ENCODE measurements at regions not wholly inside any gene's neighbourhood (a gene's known extent, or its start where the extent isn't known, plus 50 kb on each side); places are given as distances from the start of the nearest gene placed in this dataset.

- TF ChIP-seq CTCF (IDR thresholded peaks at IDR 0.05; ENCODE audit: low read depth, low read length) = no peak
- DNase-seq (ENCODE audit: extremely low read depth, low read depth) = no peak
Observed at GRCh38 chr11:23405350-23405937, 545.2 kb upstream of the CCDC179 start.

- no peak for DNase-seq (ENCODE audit: extremely low read depth, low read depth)
- TF ChIP-seq CTCF (IDR thresholded peaks at IDR 0.05; ENCODE audit: low read depth, low read length) = no peak
Observed at GRCh38 chr11:23406131-23406819, 546.0 kb upstream of the CCDC179 start.

- DNase-seq (ENCODE audit: extremely low read depth, low read depth) = no peak
- no peak for TF ChIP-seq CTCF (IDR thresholded peaks at IDR 0.05; ENCODE audit: low read depth, low read length)
Observed at GRCh38 chr11:23413057-23413456, 552.8 kb upstream of the CCDC179 start.

- no peak for TF ChIP-seq CTCF (IDR thresholded peaks at IDR 0.05; ENCODE audit: low read depth, low read length)
- DNase-seq (ENCODE audit: extremely low read depth, low read depth) = peak; percentile 5
Observed at GRCh38 chr11:23423104-23423503, 562.8 kb upstream of the CCDC179 start.

GRCh38 chr11:23423656-23424055 is 563.4 kb upstream of the CCDC179 start:
- no peak for DNase-seq (ENCODE audit: extremely low read depth, low read depth)
- TF ChIP-seq CTCF (IDR thresholded peaks at IDR 0.05; ENCODE audit: low read depth, low read length) = no peak

- no peak for DNase-seq (ENCODE audit: extremely low read depth, low read depth)
- TF ChIP-seq CTCF (IDR thresholded peaks at IDR 0.05; ENCODE audit: low read depth, low read length) = no peak
Observed at GRCh38 chr11:23425381-23425780, 565.1 kb upstream of the CCDC179 start.

- TF ChIP-seq CTCF (IDR thresholded peaks at IDR 0.05; ENCODE audit: low read depth, low read length) = no peak
Observed at GRCh38 chr11:23429569-23429968, 569.3 kb upstream of the CCDC179 start.

More at GRCh38 chr11:23429569-23429968, 569.3 kb upstream of the CCDC179 start:
- DNase-seq (ENCODE audit: extremely low read depth, low read depth) = no peak

All from AG09319 (cell line).